ENCODE measurements at regions not wholly inside any gene's neighbourhood (a gene's known extent, or its start where the extent isn't known, plus 50 kb on each side); places are given as distances from the start of the nearest gene placed in this dataset.

DNA sequence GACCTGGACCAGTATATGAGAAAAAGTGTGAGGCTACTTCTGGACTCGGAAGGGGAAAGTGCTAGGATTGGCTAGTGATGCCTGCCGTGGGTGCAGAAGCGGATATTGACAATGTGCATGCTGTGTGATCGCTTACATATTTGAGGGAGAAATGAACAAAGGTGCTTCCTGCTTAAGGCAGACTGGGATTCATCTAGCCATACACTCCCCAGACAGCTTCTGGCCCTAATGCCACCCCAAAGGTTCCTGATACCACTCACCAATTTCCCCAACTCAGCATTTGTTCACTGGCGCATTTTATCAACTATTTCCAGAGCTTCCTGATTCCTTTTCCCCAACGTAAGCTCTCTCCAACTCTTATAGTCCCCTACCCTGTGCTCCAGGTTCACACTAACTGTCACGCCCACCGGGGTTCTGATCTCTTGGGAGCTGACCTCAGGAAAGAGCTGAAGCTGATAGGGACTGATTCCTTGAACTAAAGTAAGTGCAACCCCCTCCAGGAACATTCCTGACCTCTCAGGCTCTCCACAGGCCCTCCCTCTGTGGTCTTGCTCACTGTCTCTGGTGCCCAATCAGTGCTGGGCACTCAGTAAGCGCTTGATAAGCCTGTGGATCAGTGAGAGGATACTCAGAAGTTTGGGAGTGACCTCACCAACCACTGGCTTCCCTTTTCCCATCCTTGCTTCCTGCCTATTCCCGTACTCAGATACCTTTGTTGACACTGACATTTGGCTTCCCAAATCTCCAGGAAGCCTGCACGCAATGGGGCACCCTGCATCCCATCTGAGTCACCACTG lies 73.3 kb downstream of the MRPL14 start (continued):
- TF ChIP-seq ZNF337 (CRISPR knock-in tag; IDR thresholded peaks at IDR 0.05; ENCODE audit: borderline replicate concordance, low read depth) (no peak), ETV5 (CRISPR knock-in tag; IDR thresholded peaks at IDR 0.05; ENCODE audit: borderline replicate concordance) (peak; percentile 73; the same call in 1 of the 2 replicates), ARID3A (IDR thresholded peaks at IDR 0.05; ENCODE audit: low read depth, low read length) (no peak), ZFP62 (CRISPR knock-in tag; IDR thresholded peaks at IDR 0.05) (no peak), MAFK (conservative IDR thresholded peaks at IDR 0.05 in 1 of 2, IDR thresholded peaks at IDR 0.05 in 1 of 2; ENCODE audit: low read length in 2 of 2) (peak; percentile 76 to 81), DMAP1 (CRISPR knock-in tag; IDR thresholded peaks at IDR 0.05) (no peak), MAFF (IDR thresholded peaks at IDR 0.05; ENCODE audit: low read depth, low read length) (peak; percentile 76), CREBL2 (CRISPR knock-in tag; IDR thresholded peaks at IDR 0.05; ENCODE audit: borderline replicate concordance) (no peak), RARA (CRISPR knock-in tag; IDR thresholded peaks at IDR 0.05) (peak; percentile 62; the same call in 1 of the 2 replicates), TEAD3 (CRISPR knock-in tag; optimal IDR thresholded peaks at IDR 0.05; ENCODE audit: borderline replicate concordance) (peak; percentile 38), HMGXB4 (CRISPR knock-in tag; IDR thresholded peaks at IDR 0.05; ENCODE audit: borderline replicate concordance in 1 of 2, low read depth in 1 of 2) (0 out of 4 replicates have a peak, but pooled peaks of 1 of the 2 experiments have one; percentile 17), NCOA5 (CRISPR knock-in tag; IDR thresholded peaks at IDR 0.05) (no peak), RXRB (CRISPR knock-in tag; IDR thresholded peaks at IDR 0.05; ENCODE audit: borderline replicate concordance) (0 out of 2 replicates have a peak, but pooled peaks have one; percentile 9), ZNF414 (CRISPR knock-in tag; IDR thresholded peaks at IDR 0.05) (no peak), SAP130 (CRISPR knock-in tag; IDR thresholded peaks at IDR 0.05; ENCODE audit: low read depth) (peak; percentile 35; the same call in 1 of the 2 replicates), TBL1XR1 (IDR thresholded peaks at IDR 0.05; ENCODE audit: borderline replicate concordance, low read length, partially characterized antibody) (no peak), PHB2 (IDR thresholded peaks at IDR 0.05; ENCODE audit: partially characterized antibody) (no peak), HDAC6 (IDR thresholded peaks at IDR 0.05; ENCODE audit: low read depth, low read length) (no peak)
- TF ChIP-seq, protein P1, sequence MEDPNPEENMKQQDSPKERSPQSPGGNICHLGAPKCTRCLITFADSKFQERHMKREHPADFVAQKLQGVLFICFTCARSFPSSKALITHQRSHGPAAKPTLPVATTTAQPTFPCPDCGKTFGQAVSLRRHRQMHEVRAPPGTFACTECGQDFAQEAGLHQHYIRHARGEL (CRISPR knock-in tag; IDR thresholded peaks at IDR 0.05) = no peak
- TF ChIP-seq, protein P2, sequence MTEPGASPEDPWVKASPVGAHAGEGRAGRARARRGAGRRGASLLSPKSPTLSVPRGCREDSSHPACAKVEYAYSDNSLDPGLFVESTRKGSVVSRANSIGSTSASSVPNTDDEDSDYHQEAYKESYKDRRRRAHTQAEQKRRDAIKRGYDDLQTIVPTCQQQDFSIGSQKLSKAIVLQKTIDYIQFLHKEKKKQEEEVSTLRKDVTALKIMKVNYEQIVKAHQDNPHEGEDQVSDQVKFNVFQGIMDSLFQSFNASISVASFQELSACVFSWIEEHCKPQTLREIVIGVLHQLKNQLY (CRISPR knock-in tag; IDR thresholded peaks at IDR 0.05) = 0 out of 2 replicates have a peak, but pooled peaks have one; percentile 19
